GM12892 (cell line): ENCODE measurements at regions not wholly inside any gene's neighbourhood (a gene's known extent, or its start where the extent isn't known, plus 50 kb on each side); places are given as distances from the start of the nearest gene placed in this dataset.

Source experiments
- POLR2A ChIP-seq: IDR thresholded peaks from 2 replicates; pipeline ENCODE4 v1.6.1; 2011; ENCODE audit warnings: low read depth, low read length, control low read depth
- POLR2AphosphoS5 ChIP-seq: IDR thresholded peaks from 2 replicates; pipeline ENCODE4 v1.6.1; 2011; ENCODE audit warnings: low read depth, low read length, control low read depth

GRCh38 chr7:67825356-67825755, 828.7 kb downstream of the TYW1 start:
- no peak for TF ChIP-seq POLR2A
- TF ChIP-seq POLR2AphosphoS5: no peak
